ENCODE measurements at regions not wholly inside any gene's neighbourhood (a gene's known extent, or its start where the extent isn't known, plus 50 kb on each side); places are given as distances from the start of the nearest gene placed in this dataset.

DNA sequence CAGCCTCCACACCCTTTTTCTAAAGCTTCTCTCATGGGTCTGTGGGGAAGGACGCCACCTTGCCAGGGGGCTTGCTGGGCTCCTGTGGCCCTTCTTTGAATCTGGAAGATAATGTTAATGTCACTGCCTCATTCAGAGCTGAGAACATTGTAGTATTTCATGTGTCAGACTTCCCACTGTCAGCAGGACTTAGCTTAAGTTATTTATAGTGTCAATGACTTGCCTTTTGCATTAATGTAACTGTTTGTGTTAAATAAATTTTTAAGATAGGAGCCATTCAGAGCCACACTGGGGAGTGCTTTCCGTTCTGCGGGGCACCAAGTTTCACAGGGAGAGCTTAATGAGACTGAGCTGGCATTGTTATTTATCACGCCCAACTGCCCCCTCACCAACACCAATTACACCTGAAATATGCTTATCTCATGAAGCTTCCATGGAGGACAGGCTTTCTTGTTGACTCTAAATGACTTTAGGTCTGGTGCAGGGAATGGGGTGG, 226.9 kb upstream of the UBL3 start:
- FAIRE-seq (no peak), DNase-seq (no peak)
- H3K36me3 ChIP-seq (ENCODE audit: control insufficient read depth in 2 of 3, insufficient read depth in 3 of 3, low read length in 3 of 3), result no peaks in the 10 kb centered on the region
- H3K27ac ChIP-seq (ENCODE audit: low read depth in 2 of 2, low read length in 2 of 2), result no peak overlapping the region
- no peaks in the 10 kb centered on the region for H3K9me3 ChIP-seq (ENCODE audit: control insufficient read depth in 2 of 3, insufficient read depth in 1 of 3, low read length in 3 of 3)
- no peak overlapping the region for H3K9ac ChIP-seq (ENCODE audit: low read length in 3 of 3)
- TF ChIP-seq, protein P1, sequence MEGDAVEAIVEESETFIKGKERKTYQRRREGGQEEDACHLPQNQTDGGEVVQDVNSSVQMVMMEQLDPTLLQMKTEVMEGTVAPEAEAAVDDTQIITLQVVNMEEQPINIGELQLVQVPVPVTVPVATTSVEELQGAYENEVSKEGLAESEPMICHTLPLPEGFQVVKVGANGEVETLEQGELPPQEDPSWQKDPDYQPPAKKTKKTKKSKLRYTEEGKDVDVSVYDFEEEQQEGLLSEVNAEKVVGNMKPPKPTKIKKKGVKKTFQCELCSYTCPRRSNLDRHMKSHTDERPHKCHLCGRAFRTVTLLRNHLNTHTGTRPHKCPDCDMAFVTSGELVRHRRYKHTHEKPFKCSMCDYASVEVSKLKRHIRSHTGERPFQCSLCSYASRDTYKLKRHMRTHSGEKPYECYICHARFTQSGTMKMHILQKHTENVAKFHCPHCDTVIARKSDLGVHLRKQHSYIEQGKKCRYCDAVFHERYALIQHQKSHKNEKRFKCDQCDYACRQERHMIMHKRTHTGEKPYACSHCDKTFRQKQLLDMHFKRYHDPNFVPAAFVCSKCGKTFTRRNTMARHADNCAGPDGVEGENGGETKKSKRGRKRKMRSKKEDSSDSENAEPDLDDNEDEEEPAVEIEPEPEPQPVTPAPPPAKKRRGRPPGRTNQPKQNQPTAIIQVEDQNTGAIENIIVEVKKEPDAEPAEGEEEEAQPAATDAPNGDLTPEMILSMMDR (IDR thresholded peaks at IDR 0.05; ENCODE audit: borderline replicate concordance, extremely low read depth, insufficient read depth), result no peak
- H3K4me1 ChIP-seq (ENCODE audit: control insufficient read depth in 2 of 3, insufficient read depth in 2 of 3, low read depth in 1 of 3, low read length in 3 of 3), result no peaks in the 10 kb centered on the region
- intact Hi-C loops (cut with DNase I), result no loop called here
- H3K27me3 ChIP-seq (ENCODE audit: control insufficient read depth, insufficient read depth, low read length), result no peaks in the 10 kb centered on the region
- no peak overlapping the region for H3K4me3 ChIP-seq (ENCODE audit: low read length in 3 of 3)

DNA sequence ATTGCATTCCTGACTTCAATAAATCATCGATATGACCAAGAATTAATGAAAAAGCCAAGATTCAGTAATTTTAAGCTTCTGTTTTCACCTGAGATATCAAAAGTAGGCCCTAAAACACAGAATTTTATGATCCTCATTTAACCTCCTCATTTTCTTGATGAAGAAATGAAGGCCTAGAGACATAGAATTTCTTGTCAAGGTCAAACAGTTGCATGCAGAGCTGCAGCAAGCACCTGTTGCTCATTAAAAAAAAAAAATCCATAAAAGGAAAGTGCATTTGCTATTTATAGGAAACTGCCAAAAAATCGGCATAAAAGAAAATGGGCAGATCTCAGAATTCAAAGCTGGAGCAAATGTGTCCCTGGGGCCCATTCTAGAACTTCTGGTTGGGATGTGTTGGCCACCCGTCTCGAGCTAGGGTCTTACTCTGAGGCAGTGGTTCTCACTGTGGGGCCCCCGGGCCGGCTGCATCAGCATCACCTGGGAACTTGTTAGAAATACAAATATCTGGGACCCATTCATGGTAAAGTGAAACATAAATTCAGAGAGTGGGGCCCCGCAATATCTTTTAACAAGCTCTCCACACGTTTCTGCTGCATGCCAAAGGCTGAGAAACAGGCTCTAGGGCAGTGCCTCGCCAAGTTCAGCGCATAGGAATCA, 224.7 kb upstream of the UBL3 start:
- no peak for DNase-seq
- Histone ChIP-seq H3K4me3 (ENCODE audit: low read length in 3 of 3) (no peak overlapping the region), H3K4me1 (ENCODE audit: control insufficient read depth in 2 of 3, insufficient read depth in 2 of 3, low read depth in 1 of 3, low read length in 3 of 3) (no peaks in the 10 kb centered on the region), H3K27me3 (ENCODE audit: control insufficient read depth, insufficient read depth, low read length) (no peaks in the 10 kb centered on the region), H3K9me3 (ENCODE audit: control insufficient read depth in 2 of 3, insufficient read depth in 1 of 3, low read length in 3 of 3) (no peaks in the 10 kb centered on the region), H3K27ac (ENCODE audit: low read depth in 2 of 2, low read length in 2 of 2) (no peak overlapping the region), H3K36me3 (ENCODE audit: control insufficient read depth in 2 of 3, insufficient read depth in 3 of 3, low read length in 3 of 3) (no peaks in the 10 kb centered on the region), H3K9ac (ENCODE audit: low read length in 3 of 3) (no peak overlapping the region)
- no peak for FAIRE-seq
- intact Hi-C loops (cut with DNase I), result no loop called here
- TF ChIP-seq, protein P1 (IDR thresholded peaks at IDR 0.05; ENCODE audit: borderline replicate concordance, extremely low read depth, insufficient read depth), result no peak

DNA sequence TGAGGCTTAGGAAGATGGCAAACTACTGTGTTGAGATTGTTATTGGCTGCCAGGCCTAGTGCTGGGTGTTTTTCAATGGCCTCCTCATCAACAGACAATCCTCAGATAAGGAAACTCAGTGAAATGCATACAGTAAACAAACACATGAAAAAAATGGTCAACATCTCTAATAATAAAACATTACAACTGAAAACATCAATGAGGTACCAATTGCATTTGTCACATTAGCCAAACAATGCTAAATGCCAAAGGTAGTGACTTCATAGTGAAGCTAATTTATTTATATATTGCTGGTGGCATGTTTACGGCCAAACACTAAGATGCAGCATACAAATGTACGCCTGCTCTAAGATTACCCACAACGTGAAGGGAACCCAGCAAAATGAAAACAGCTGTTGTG, 224.0 kb upstream of the UBL3 start:
- DNase-seq (no peak), FAIRE-seq (no peak)
- H3K4me1 ChIP-seq (ENCODE audit: control insufficient read depth in 2 of 3, insufficient read depth in 2 of 3, low read depth in 1 of 3, low read length in 3 of 3), result no peaks in the 10 kb centered on the region
- intact Hi-C loops (cut with DNase I), result no loop called here
- no peaks in the 10 kb centered on the region for H3K9me3 ChIP-seq (ENCODE audit: control insufficient read depth in 2 of 3, insufficient read depth in 1 of 3, low read length in 3 of 3)
- H3K36me3 ChIP-seq (ENCODE audit: control insufficient read depth in 2 of 3, insufficient read depth in 3 of 3, low read length in 3 of 3), result no peaks in the 10 kb centered on the region
- H3K27me3 ChIP-seq (ENCODE audit: control insufficient read depth, insufficient read depth, low read length), result no peaks in the 10 kb centered on the region
- H3K9ac ChIP-seq (ENCODE audit: low read length in 3 of 3), result no peak overlapping the region
- H3K4me3 ChIP-seq (ENCODE audit: low read length in 3 of 3), result no peak overlapping the region
- no peak overlapping the region for H3K27ac ChIP-seq (ENCODE audit: low read depth in 2 of 2, low read length in 2 of 2)
- TF ChIP-seq, protein P1 (IDR thresholded peaks at IDR 0.05; ENCODE audit: borderline replicate concordance, extremely low read depth, insufficient read depth), result no peak

DNA sequence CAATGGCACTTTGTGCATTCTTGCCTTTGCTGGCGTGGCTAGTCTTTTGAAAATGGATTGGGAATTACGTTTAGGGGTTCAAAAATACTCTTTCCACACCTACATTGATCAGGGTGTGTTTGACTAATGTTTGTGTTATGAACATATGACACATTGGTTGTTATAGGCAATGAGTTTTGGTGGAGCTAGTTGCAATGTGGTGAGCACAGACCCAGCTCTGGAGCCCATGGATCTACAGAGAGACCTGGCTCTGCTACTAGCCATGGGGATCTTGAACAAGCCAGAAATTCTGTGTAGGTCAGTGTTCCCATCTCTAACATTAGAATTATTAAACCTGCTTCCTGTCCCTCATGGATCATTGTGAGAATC, 222.4 kb upstream of the UBL3 start:
- H3K4me3 ChIP-seq (ENCODE audit: low read length in 3 of 3), result no peak overlapping the region
- intact Hi-C loops (cut with DNase I), result no loop called here
- H3K9ac ChIP-seq (ENCODE audit: low read length in 3 of 3), result no peak overlapping the region
- H3K36me3 ChIP-seq (ENCODE audit: control insufficient read depth in 2 of 3, insufficient read depth in 3 of 3, low read length in 3 of 3), result no peaks in the 10 kb centered on the region
- no peaks in the 10 kb centered on the region for H3K27me3 ChIP-seq (ENCODE audit: control insufficient read depth, insufficient read depth, low read length)
- DNase-seq (no peak), FAIRE-seq (no peak)
- H3K27ac ChIP-seq (ENCODE audit: low read depth in 2 of 2, low read length in 2 of 2), result no peak overlapping the region
- TF ChIP-seq, protein P1 (IDR thresholded peaks at IDR 0.05; ENCODE audit: borderline replicate concordance, extremely low read depth, insufficient read depth), result no peak
- H3K9me3 ChIP-seq (ENCODE audit: control insufficient read depth in 2 of 3, insufficient read depth in 1 of 3, low read length in 3 of 3), result no peaks in the 10 kb centered on the region
- H3K4me1 ChIP-seq (ENCODE audit: control insufficient read depth in 2 of 3, insufficient read depth in 2 of 3, low read depth in 1 of 3, low read length in 3 of 3), result no peaks in the 10 kb centered on the region

Data from kidney (tissue), 13 donors.